AG20443 (cell line): ENCODE measurements at regions not wholly inside any gene's neighbourhood (a gene's known extent, or its start where the extent isn't known, plus 50 kb on each side); places are given as distances from the start of the nearest gene placed in this dataset.
"Not testable (repeated sequence)": the region's sequence is repeated elsewhere in the genome, so short reads cannot be mapped to it uniquely, and the experiment has no call there.

Source experiments
- DNase-seq: peaks from one replicate; pipeline ENCODE4 v3.0.0; 2012; ENCODE audit warnings: low spot score, mixed read lengths

DNA sequence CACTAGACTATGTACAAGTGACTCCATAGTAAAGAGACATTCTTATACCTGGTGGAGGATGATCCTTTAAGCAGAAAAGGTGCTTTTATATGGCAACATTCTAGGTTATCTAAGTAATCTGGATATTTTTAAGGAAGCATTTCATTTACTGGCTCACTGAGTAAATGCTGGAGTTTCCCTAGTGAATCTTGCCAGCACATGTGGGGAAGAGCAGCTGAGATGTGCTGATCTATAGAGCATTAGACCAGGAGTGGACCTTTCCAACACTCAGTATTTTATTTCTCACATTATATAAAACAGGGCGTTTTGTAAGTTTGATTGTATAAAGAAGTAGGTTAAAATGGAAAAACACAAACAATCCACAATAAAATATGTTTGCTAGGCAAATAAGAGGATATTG is 478.5 kb downstream of the ATP23 start:
- DNase-seq, result no peak

DNA sequence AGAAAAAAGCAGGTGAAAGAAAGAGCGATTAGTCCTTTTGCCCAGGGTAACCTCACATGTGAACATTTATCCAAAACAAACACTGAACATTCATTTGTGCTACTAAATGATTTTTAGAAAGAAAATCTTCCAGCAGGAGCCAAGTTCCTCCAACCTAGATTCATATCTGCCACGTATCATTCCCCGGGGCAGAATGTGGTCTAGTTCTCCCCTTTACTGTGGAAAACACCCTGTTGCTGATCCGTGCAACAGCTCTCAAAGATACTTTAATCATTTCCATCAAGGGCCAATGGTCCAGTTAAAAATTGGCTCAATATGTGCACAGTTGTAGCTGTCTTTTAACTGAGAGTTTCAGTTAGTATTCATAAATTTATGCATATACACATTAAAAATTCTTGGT is 479.1 kb downstream of the ATP23 start:
- peak; percentile 46 for DNase-seq

DNA sequence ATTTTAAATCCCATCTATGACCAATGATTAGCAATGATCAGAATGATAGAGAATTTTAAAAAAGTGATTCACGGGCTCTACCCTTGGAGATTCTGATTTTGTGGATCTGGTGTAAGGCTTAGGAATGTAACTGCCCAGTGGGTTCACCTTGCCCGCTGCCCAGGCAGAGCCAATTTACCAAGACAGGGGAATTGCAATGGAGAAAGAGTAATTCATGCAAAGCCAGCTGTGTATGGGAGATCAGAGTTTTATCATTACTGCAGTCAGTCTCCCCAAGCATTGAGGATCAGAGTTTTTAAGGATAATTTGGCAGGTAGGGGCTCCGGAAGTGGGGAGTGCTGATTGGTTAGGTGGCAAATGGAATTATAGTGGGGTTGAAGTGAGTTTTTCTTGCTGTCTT is 480.6 kb downstream of the ATP23 start:
- no peak for DNase-seq

DNA sequence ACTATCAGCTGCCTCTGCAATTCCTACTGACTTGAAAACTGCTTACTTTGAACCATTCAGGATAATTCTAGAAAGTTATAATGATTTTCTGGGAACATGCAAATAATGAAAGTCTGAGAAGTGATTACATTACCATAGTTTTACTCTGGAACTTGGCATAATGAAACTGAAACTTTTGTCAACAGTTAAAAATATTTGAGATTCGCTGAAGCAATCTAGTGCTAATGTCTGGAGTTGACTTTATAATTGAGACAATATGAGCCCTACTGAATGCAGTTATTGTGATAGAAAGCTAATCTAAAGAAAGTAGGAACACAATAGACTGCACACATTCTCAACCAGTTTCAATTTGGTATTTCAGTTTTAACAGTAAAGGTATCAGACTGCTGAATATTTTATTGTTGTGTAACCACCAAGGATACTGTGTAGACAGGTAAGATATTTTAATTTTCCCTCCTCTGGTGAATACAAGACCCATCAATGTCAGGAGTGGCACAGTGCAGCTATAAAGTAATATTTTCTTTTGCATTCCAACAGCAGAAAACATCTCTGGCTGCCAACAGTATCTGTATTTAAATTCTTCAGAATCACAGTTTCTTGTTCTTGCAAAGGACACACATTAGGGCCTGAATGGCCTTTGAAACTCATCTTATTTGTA is 483.5 kb downstream of the ATP23 start:
- DNase-seq, result no peak

DNA sequence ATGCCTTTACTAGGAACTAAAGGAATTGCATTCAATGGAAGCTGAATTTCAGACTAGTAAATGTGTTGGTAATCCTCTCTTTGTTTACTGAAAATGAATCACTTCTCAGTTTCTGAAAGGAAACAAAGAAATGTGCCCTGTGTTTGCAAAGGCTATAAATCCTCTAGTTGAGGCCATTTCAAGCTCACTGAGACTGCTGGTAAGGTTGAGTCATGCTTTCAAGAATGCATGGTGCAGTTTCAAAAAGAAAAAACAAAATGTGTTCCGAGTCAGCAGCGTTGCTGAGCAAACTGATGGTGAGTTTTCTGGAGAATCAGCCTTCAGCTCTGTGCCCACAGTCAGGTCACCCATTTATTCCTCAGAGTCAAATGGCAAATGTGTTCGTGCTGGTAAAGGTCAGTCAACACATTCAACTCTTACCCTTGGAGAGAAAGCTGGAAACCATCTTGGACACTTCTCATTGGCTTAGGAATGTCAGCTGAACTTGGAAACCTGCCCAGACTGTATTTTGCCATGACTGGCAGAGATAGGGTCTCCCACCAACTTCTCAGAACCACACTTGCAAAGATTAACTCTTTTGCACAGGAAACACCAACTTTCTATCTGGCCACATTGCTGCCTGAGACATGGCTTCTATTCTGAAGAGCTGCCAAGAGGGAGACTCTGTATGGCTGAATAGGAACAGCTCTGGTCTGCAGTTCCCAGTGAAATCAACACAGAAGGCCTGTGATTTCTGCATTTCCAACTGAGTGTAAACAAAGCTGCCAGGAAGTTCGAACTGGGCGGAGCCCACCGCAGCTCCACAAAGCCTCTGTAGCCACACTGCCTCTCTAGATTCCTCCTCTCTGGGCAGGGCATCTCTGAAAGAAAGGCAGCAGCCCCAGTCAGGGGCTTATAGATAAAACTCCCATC is 484.4 kb downstream of the ATP23 start:
- peak; percentile 77 for DNase-seq

DNA sequence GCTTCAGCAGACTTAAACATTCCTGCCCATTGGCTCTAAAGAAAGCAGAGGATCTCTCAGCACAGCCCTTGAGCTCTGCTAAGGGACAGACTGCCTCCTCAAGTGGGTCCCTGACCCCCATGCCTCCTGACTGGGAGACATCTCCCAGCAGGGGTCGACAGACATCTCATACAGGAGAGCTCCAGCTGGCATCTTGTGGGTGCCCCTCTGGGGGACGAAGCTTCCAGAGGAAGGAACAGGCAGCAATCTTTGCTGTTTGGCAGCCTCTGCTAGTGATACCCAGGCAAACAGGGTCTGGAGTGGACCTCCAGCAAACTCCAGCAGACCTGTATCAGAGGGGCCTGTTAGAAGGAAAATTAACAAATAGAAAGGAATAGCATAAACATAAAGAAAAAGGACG is 485.1 kb downstream of the ATP23 start:
- not testable (repeated sequence) for DNase-seq

DNA sequence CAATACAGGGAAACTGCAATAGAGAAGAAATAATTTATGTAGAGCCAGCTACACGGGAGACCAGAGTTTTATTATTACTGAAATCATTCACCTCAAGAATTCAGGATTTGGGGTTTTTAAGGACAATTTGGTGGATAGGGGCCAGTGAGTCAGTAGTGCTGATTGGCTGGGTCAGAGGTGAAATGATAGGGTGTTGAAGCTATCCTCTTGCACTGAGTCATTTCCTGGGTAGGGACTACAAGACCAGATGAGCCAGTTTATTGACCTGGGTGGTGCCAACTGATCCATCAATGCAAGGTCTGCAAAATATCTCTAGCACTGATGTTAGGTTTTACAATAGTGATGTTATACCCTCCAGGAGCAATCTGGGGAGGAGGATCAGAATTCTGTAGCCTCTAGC is 486.3 kb downstream of the LRIG3 start:
- DNase-seq, result no peak

DNA sequence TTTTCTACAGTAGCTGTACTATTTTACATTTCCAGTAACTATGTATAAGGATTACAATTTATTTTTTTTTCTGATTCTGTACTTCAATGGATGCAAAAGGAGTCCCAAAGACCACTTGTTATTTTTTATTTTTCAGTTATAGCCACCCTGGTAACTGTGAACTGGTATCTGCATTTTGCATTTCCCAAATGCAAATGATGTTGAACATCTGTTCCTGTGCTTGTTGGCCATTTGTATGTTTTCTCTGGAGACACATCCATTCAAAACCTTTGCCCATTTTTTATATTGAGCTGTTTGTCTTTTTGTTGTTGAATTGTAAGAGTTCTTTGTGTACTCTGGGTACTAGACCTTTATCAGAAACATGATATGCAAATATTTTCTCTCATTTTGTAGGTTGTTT is 485.6 kb downstream of the LRIG3 start:
- no peak for DNase-seq

DNA sequence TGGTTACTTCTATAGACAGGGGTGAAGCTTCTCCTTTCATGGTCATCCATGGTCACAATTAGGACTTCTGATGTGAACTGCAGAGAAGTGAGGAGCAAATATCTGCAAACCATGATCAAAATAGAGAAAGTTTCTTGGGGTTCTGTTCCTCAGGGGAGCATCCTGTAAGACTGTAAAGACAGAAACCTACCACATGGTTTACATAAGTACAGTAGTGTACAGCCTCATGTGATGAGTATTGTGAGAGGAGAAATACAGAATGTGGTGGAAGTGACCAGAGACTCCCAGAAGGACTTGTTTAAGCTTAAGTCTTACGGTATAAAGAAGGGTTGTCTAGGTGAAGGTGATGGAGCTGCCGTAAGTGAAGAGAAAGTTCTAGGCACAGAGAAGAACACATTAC is 484.7 kb downstream of the LRIG3 start:
- DNase-seq, result no peak

DNA sequence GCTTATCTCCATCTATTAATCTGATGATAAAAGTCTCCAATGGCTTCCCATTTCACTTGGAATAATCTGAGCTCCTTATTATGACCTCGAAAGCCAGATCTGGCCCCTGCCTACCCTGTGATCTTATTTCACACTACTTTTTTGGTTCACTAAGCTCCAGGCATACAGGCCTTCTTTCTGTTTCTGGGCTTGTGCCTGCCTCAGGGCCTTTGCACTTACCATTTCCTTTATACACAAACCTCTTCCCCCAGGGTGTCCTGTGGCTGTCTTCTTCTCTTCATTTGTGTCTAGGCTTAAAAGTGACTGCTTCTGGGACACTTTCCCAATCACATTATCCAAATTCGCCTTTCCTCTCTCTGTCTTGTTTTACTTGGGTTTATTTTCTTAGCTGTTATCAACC is 478.8 kb downstream of the LRIG3 start:
- DNase-seq, result no peak

DNA sequence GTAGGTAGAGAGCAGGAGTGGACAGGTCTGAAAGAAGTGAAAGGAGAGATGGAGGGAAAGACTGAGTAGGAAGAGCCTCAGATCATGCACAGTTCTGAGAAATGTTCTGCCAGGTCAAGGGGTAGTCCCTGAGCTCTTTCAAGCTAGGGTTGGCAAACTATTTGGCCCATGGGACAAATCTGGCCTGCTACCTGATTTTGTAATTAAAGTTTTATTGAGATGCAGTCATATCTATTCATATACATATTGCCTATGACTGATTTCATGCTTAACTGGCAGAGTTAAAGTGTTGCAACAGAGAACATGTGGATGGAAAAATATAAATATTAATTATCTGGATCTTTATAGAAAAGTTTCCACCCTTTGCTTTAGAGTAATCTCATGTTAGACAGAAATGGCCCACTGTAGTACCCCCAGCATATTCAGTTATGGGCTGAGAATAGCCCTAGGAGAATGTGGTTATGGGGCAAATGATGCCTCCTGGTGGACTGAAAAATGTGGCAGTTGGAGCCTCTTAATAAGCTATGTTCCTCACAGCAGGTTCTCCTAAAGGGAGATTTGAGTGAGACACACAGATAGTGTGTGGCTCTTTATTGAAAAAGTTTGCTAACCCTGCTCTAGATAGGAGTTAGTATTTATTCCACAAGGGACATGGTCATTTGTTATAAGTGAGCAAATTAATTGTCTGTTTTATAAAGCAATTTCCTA is 476.9 kb downstream of the LRIG3 start:
- peak; percentile 24 for DNase-seq

DNA sequence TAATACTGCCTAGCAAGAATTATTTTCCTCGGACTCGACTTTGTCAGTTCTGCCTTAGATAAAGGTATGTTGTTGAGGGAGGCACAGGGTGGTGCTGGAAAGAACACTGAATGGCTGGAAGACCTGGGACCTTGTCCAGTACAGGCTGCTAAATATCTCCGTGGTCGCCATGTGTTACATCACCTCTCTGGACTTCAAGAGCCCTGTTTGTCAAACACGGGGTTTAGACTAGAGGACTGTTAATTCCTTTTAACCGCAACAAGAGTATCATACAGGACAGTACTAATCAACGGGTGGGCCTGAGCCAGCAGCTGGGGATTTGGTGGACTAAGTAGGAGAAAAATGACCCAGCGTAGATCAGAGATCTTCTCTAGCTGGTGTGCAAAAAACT is 476.3 kb downstream of the LRIG3 start:
- peak; percentile 36 for DNase-seq

DNA sequence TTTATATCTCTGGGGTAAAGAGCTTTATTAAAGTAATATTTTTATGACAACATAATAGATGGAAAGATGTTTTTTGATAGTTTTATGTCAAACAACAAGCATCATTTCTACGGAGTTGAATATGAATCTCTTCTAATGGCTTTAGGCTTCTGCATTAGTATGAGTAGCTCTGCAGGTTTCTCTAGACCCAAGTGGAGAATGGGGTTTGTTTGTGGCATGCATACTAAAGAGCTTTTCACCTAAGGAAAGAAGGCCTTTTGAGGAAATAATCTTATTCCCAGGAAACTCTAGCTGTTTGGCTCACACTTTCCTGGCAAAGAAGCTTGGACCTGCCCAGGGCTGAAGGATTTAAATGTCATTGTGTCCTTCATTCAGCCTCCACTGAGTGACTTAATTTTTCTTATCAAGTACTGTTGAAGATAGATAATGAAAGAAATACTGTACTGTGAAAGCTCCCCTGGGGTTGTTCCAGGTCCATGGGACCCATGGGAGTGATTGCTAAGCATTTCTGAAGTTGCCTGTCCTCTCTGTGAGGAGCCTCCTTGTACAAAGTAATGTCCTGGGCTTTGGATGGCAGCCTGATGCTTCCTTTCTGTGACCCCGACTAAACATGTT is 469.3 kb downstream of the LRIG3 start:
- DNase-seq, result no peak

DNA sequence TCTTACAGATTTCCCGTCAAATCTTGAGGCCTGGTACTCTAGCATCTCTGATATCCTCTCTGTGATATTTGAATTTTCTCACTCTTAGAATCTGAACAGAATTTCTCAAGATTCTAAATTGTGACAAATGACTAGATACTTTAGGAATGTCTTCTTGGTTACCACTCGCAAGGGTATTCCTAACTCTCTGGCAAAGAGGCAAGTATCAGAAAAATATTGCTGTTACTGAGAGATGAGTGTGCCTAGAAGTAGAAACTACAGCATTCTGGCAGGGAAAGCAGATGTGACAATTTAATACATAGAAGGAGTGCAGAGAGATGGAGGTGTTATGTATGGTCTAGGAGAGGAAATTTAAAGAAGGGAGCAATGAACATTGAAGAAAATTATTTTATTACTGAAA is 467.8 kb downstream of the LRIG3 start:
- DNase-seq, result peak; percentile 56

DNA sequence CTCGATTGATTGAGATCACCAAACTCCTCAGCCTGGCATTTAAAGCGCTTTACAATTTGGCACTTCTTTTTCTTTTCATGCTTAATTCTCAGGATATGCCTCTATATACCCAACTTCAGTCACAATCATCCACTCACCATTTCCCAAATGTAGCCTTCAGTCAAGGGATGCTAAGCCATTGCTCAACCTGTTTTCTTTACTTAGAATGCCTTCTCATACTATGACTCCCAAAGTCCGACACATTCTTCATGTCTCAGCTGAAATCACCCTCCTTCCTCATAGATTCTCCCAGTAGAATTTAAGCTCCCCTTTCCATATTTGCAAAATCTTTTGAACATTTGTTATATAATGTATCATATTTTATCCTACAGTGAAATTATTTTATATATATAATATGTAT is 467.0 kb downstream of the LRIG3 start:
- DNase-seq, result no peak

DNA sequence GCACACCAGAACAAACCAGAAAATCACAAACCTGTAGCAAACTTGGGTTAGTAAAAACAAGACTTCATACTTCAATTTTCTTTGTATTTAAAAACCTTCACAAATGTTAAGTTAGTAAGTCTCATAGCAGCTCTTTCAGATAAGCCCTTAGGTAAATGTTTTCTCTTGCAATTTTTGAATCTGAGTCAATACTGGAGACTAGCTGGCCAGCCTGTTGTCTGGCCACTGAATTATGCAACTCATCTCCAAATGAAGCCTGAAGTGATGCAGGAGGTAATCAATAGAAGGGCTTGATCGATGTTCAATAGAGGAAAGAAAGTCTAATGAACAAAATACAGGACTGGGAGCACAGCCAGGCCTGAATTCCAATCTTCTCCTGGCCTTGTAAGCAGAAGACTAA is 465.2 kb downstream of the LRIG3 start:
- DNase-seq, result peak; percentile 21

DNA sequence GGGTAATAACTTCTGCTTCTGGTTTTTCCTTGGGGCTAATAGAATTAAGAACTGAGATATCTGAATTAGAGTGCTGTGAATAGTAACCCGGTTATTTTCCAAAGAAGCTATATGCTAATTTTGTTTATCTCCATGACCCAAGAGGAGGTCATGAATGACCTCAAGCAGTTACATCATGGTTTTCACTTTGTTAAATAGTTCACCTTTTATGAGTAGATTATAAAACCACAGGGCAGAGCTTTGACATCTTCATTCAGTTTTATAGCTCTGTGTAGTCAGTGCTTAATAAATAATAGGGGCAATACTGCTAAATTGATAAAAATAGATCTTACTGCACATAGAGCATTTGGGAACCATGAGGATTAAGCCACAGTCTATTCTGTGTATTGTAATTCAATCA is 462.2 kb downstream of the LRIG3 start:
- DNase-seq, result no peak

DNA sequence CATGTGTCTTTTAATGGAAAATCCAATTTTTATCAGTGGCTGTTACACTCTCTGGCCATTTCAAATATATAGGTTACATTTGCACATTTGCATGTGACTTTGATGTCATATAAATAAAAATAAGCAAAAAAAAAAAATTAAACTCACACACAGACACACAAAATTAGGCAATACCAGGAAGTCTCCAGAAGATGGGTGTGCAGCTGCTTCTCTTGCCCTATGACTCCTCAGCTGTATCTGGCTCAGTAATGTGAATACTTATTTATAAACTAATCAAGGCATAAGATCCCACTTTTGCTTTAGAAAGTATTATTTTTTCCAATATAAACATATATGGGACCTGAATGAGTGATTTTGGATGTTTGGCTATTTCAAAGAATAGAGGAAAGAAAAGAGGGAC is 461.1 kb downstream of the LRIG3 start:
- peak; percentile 28 for DNase-seq

DNA sequence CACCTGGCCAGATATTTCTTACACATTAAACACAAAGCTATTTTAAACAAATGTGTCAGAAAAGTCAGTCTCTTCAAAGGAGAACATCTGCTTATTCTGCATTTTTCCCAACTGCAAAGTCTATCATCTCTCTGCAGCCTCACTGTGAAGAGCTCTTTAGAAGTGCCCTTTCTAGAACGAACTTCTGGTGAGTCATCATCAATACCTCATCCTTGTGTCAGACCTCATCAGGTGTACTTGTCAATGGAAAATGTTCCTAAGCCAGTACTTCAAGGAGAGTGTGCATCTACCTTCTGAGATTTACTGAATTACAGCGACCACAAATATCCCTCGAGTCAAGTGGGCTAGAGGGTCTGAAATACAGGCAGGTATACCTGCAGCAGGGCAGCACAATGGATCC is 457.3 kb downstream of the LRIG3 start:
- no peak for DNase-seq

DNA sequence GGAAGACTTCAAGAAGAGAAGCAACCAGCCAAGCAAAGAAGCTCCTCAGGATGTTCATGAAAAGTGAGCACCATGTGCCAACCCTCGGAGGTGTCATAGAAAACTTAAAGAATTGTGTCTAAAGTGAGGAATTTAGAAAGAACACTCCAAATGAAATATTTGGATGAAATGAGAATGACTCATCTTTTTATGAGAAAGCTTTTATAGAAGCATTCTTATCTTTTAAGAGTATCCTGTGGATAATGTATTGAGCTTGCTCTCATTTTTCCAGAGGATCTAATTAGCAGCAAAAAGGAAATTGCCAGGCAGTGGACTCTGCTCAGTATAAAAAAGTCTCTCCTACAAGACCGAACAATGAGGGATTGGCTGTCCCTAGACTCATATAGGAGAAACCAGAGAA is 454.9 kb downstream of the LRIG3 start:
- DNase-seq, result no peak

DNA sequence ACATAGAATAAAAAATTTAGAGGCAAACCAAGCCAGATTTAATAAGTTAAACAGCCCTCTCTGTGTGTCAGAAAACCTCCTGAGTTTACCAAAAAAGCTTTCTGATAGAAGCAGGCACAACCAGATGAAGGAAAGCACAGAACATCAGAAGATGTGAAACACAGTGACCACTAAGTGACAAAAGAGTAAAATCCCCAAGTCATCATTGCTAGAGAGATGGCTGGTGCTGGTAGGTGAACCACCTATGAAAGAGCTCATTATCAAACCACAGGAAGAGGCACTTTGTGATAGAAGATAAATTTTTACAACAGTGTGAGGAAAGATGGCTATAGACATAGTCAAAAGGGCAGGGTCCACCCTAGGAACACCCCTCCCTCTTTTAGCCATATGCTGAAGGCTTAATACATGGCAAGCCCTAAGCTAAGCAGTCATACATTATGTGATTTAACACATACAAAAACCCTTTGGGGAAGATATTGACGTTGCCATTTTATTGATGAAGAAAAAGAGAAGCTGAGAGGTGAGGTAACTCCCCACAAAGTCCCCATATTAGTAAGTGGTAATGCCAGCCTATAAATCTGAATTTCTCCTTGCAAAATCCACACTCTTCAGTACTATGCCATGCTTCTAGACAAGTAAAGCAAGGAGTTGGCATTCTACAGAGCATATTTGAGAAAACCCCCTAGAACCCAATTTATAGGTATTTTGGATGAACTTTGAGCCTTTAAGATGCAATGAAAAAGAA is 449.9 kb downstream of the LRIG3 start:
- no peak for DNase-seq

DNA sequence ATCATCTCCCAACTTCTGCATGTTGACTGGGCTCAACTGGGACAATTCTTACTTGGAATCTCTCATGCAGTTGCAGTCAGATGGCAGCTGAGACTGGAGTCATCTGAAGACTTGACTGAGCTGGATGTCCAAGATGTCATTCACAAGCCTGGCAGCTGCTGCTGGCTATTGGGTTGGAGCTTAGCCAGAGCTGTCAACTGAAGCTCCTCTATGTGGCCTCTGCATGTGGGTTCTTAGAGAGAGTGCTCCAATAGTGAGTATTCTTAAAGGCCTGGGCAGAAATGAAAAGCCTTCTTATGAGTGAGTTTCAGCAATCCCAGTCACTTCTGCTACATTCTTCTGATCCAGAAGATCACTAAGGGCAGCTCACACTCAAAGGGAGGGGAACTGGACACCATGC is 440.9 kb downstream of the LRIG3 start:
- no peak for DNase-seq
